CD4-positive, alpha-beta T cell (primary cell): ENCODE measurements at regions not wholly inside any gene's neighbourhood (a gene's known extent, or its start where the extent isn't known, plus 50 kb on each side); places are given as distances from the start of the nearest gene placed in this dataset.

Source experiments
- ATAC-seq: fragments of 200-7000 bp; cut with Tn5 transposase; one replicate; pipeline ENCODE4 v1.10.0; 2022; ENCODE audit warnings: mild to moderate bottlenecking; ENCODE audit not compliant: poor library complexity
- CTCF ChIA-PET: fragments of 350-600 bp; sonication (Branson Sonifier 250); formaldehyde crosslinking; loops from one replicate; lab custom pipeline; 2021; ENCODE audit warnings: antibody characterized with exemption, inconsistent platforms; lab: Charles Lee
- POLR2A ChIA-PET: fragments of 350-600 bp; sonication (Branson Sonifier 250); formaldehyde crosslinking; loops from one replicate; lab custom pipeline; 2021; ENCODE audit warnings: antibody characterized with exemption, inconsistent platforms; lab: Charles Lee
- DNase-seq, 14 experiments: peaks; one replicate each; pipeline ENCODE4 v3.0.0-alpha.2; 2013 to 2020; ENCODE audit warnings: mixed read lengths in 2 of 14
- H3K27ac ChIP-seq, 2 donors: one replicate each; pipeline versions ENCODE4 v1.5.1 to v1.7.0; 2013; ENCODE audit warnings: low read length in 2 of 2, low read depth in 1 of 2, mild to moderate bottlenecking in 1 of 2
- H3K27me3 ChIP-seq, 2 experiments: 1 replicate in 1 of 2; 2 replicates in 1 of 2; pipeline versions ENCODE4 v1.6.1 to v1.7.0; 2013; ENCODE audit warnings: low read length in 2 of 2, control low read depth in 1 of 2, mild to moderate bottlenecking in 1 of 2, moderate library complexity in 1 of 2; ENCODE audit not compliant: insufficient read depth in 2 of 2, control insufficient read depth in 1 of 2
- H3K36me3 ChIP-seq: one replicate; pipeline ENCODE4 v1.6.1; 2013; ENCODE audit warnings: low read length, control low read depth; ENCODE audit not compliant: insufficient read depth
- H3K4me1 ChIP-seq: one replicate; pipeline ENCODE4 v1.6.1; 2013; ENCODE audit warnings: low read length, control low read depth; ENCODE audit not compliant: insufficient read depth
- H3K4me3 ChIP-seq: one replicate; pipeline ENCODE4 v1.5.1; 2013; ENCODE audit warnings: mild to moderate bottlenecking, low read length, moderate library complexity
- H3K9me3 ChIP-seq, 2 experiments: 1 replicate in 1 of 2; 2 replicates in 1 of 2; pipeline versions ENCODE4 v1.6.1 to v1.7.0; 2013; ENCODE audit warnings: low read length in 2 of 2, mild to moderate bottlenecking in 2 of 2, control low read depth in 1 of 2, moderate library complexity in 1 of 2; ENCODE audit not compliant: control insufficient read depth in 1 of 2, insufficient read depth in 1 of 2
- H3K27ac Mint-ChIP-seq: one replicate; pipeline ENCODE4 v1.8.0; 2020; ENCODE audit warnings: mixed read lengths
- H3K27me3 Mint-ChIP-seq: one replicate; pipeline ENCODE4 v1.8.0; 2021; ENCODE audit warnings: mixed read lengths
- H3K36me3 Mint-ChIP-seq: one replicate; pipeline ENCODE4 v1.8.0; 2021; ENCODE audit warnings: low read depth, mixed read lengths
- H3K4me1 Mint-ChIP-seq: one replicate; pipeline ENCODE4 v1.8.0; 2021; ENCODE audit warnings: low read depth, mixed read lengths
- H3K4me3 Mint-ChIP-seq: one replicate; pipeline ENCODE4 v1.8.0; 2020; ENCODE audit warnings: mild to moderate bottlenecking, mixed read lengths
- H3K9me3 Mint-ChIP-seq: one replicate; pipeline ENCODE4 v1.8.0; 2020; ENCODE audit warnings: mixed read lengths
- CTCF ChIP-seq: fragments of 200-600 bp; IDR thresholded peaks from one replicate; pipeline ENCODE4 v1.8.0; 2022; ENCODE audit warnings: antibody characterized with exemption, mild to moderate bottlenecking
- intact Hi-C, 2 experiments: fragments of 100-400 bp; cut with DNase I in 1 of 2; cut with micrococcal nuclease in 1 of 2; formaldehyde crosslinking; loops; one replicate each; pipeline versions ENCODE4 v1.15.1 to v1.9.0; 2023 to 2025; cut with DNase I, micrococcal nuclease

GRCh38 chr6:33857093-33857931, 53.5 kb upstream of the MLN start:
- no peak for ATAC-seq
- Histone ChIP-seq H3K9me3 (no peaks in the 10 kb centered on the region), H3K27me3 (peaks cover 5 to 13% of the 10 kb centered on the region in 2 experiments), H3K36me3 (no peaks in the 10 kb centered on the region), H3K4me3 (no peak overlapping the region), H3K27ac (no peak overlapping the region), H3K4me1 (peaks cover 75% of the 10 kb centered on the region)
- POLR2A ChIA-PET: interaction anchor here (0.6 to 2.5 kb wide), 5 partner anchors 10 to 174 kb away, joined by 3 to 20 read pairs (median 3); no protein-coding TSS in a partner anchor
- intact Hi-C loops: loop anchor here (2.0 to 10.0 kb wide), 2 partner anchors 47 to 297 kb away; no protein-coding TSS in a partner anchor
- peaks cover 67% of the 10 kb centered on the region for H3K4me1 Mint-ChIP-seq
- no peaks in the 10 kb centered on the region for H3K27me3 Mint-ChIP-seq
- no peak for TF ChIP-seq CTCF
- no peak for DNase-seq
- no peak overlapping the region for H3K27ac Mint-ChIP-seq
- no peaks in the 10 kb centered on the region for H3K36me3 Mint-ChIP-seq
- no peak overlapping the region for H3K4me3 Mint-ChIP-seq
- CTCF ChIA-PET: no interaction called here
- no peaks in the 10 kb centered on the region for H3K9me3 Mint-ChIP-seq

GRCh38 chr6:33856655-33857054, 52.9 kb upstream of the MLN start:
- ChIA-PET POLR2A (interaction anchor here (1.3 to 2.5 kb wide), 4 partner anchors 10 to 69 kb away, joined by 3 to 20 read pairs (median 4); no protein-coding TSS in a partner anchor), CTCF (no interaction called here)
- TF ChIP-seq CTCF: no peak
- Histone ChIP-seq H3K4me3 (peak overlapping the region; percentile 11), H3K27ac (no peak overlapping the region), H3K36me3 (no peaks in the 10 kb centered on the region), H3K4me1 (peaks cover 72% of the 10 kb centered on the region), H3K9me3 (no peaks in the 10 kb centered on the region), H3K27me3 (peaks cover 5 to 13% of the 10 kb centered on the region in 2 experiments)
- Mint-ChIP-seq H3K27me3 (peaks cover 3% of the 10 kb centered on the region), H3K27ac (no peak overlapping the region), H3K4me1 (peaks cover 60% of the 10 kb centered on the region), H3K36me3 (no peaks in the 10 kb centered on the region), H3K4me3 (peak overlapping the region; percentile 42), H3K9me3 (no peaks in the 10 kb centered on the region)
- peak; percentile 30 to 88 (median 62) for DNase-seq
- peak; percentile 83 for ATAC-seq
- intact Hi-C loops: loop anchor here (2.0 to 10.0 kb wide), 2 partner anchors 48 to 298 kb away; no protein-coding TSS in a partner anchor

- no peaks in the 10 kb centered on the region for H3K9me3 Mint-ChIP-seq
- ATAC-seq (no peak), DNase-seq (no peak)
- peaks cover 67% of the 10 kb centered on the region for H3K4me1 ChIP-seq
- POLR2A ChIA-PET: interaction anchor here (1.3 to 2.5 kb wide), 4 partner anchors 9 to 68 kb away, joined by 3 to 20 read pairs (median 4); no protein-coding TSS in a partner anchor
- no peaks in the 10 kb centered on the region for H3K36me3 Mint-ChIP-seq
- H3K27ac Mint-ChIP-seq: no peak overlapping the region
- H3K4me3 Mint-ChIP-seq: no peak overlapping the region
- H3K27me3 ChIP-seq: peaks cover 5 to 13% of the 10 kb centered on the region in 2 experiments
- peaks cover 55% of the 10 kb centered on the region for H3K4me1 Mint-ChIP-seq
- intact Hi-C loops: loop anchor here (2.0 to 10.0 kb wide), 2 partner anchors 49 to 299 kb away; no protein-coding TSS in a partner anchor
- no peak overlapping the region for H3K27ac ChIP-seq
- H3K9me3 ChIP-seq: no peaks in the 10 kb centered on the region
- no peak overlapping the region for H3K4me3 ChIP-seq
- CTCF ChIA-PET: no interaction called here
- no peak for TF ChIP-seq CTCF
- H3K27me3 Mint-ChIP-seq: peaks cover 4% of the 10 kb centered on the region
- no peaks in the 10 kb centered on the region for H3K36me3 ChIP-seq
These were observed 52.3 kb upstream of the MLN start for GRCh38 chr6:33856031-33856590.
